ENCODE measurements at regions not wholly inside any gene's neighbourhood (a gene's known extent, or its start where the extent isn't known, plus 50 kb on each side); places are given as distances from the start of the nearest gene placed in this dataset.

- no peak overlapping the region for H3K4me3 ChIP-seq
- no peaks in the 10 kb centered on the region for H3K9me3 ChIP-seq (ENCODE audit: low read depth)
- no peak for DNase-seq (ENCODE audit: low read depth in 1 of 2, low spot score in 1 of 2)
- peaks cover 19% of the 10 kb centered on the region for H3K4me1 ChIP-seq (ENCODE audit: low read depth)
- no peak for TF ChIP-seq CTCF (IDR thresholded peaks at IDR 0.05; ENCODE audit: low read depth, low read length)
- H3K36me3 ChIP-seq, result no peaks in the 10 kb centered on the region
- H3K27me3 ChIP-seq, result no peaks in the 10 kb centered on the region
- no peak overlapping the region for H3K27ac ChIP-seq
Measured at GRCh38 chr12:86331012-86331411, 74.8 kb upstream of the MGAT4C start.

- Histone ChIP-seq H3K27me3 (no peaks in the 10 kb centered on the region), H3K4me1 (ENCODE audit: low read depth) (no peaks in the 10 kb centered on the region), H3K27ac (no peak overlapping the region), H3K9me3 (ENCODE audit: low read depth) (no peaks in the 10 kb centered on the region), H3K4me3 (no peak overlapping the region), H3K36me3 (no peaks in the 10 kb centered on the region)
- DNase-seq (ENCODE audit: low read depth in 1 of 2, low spot score in 1 of 2), result no peak
- no peak for TF ChIP-seq CTCF (IDR thresholded peaks at IDR 0.05; ENCODE audit: low read depth, low read length)
Measured at GRCh38 chr12:86312232-86312631, 56.0 kb upstream of the MGAT4C start.
